Liver (tissue), 8 donors: ENCODE measurements at regions not wholly inside any gene's neighbourhood (a gene's known extent, or its start where the extent isn't known, plus 50 kb on each side); places are given as distances from the start of the nearest gene placed in this dataset.

Experiments used
- DNase-seq: peaks from one replicate; pipeline ENCODE4 v3.0.0-alpha.2; 2017; ENCODE audit warnings: low spot score
- H3K27ac ChIP-seq, 2 donors: one replicate each; pipeline ENCODE4 v1.7.0; 2013; ENCODE audit warnings: inconsistent platforms in 2 of 2, low read length in 2 of 2, control low read depth in 1 of 2, low read depth in 1 of 2, mild to moderate bottlenecking in 1 of 2
- H3K27me3 ChIP-seq, 4 donors: one replicate each; pipeline versions ENCODE4 v1.6.1 to v1.7.0; 2013; ENCODE audit warnings: low read length in 3 of 4, inconsistent platforms in 1 of 4, mild to moderate bottlenecking in 1 of 4, moderate library complexity in 1 of 4; ENCODE audit not compliant: control insufficient read depth in 4 of 4, insufficient read depth in 4 of 4
- H3K36me3 ChIP-seq, 4 donors: one replicate each; pipeline versions ENCODE4 v1.6.1 to v1.7.0; 2013; ENCODE audit warnings: low read length in 3 of 4, mild to moderate bottlenecking in 3 of 4, low read depth in 1 of 4, moderate library complexity in 1 of 4; ENCODE audit not compliant: control insufficient read depth in 4 of 4, insufficient read depth in 3 of 4
- H3K4me1 ChIP-seq, 4 donors: one replicate each; pipeline versions ENCODE4 v1.6.1 to v1.7.0; 2013; ENCODE audit warnings: low read length in 3 of 4, mild to moderate bottlenecking in 3 of 4, moderate library complexity in 1 of 4; ENCODE audit not compliant: control insufficient read depth in 4 of 4, insufficient read depth in 4 of 4
- H3K4me3 ChIP-seq, 3 donors: one replicate each; pipeline versions ENCODE4 v1.6.1 to v1.7.0; 2013; ENCODE audit warnings: low read length in 3 of 3, control low read depth in 1 of 3, low read depth in 1 of 3, mild to moderate bottlenecking in 1 of 3
- H3K9ac ChIP-seq, 2 donors: one replicate each; pipeline ENCODE4 v1.7.0; 2013; ENCODE audit warnings: low read length in 2 of 2, mild to moderate bottlenecking in 2 of 2, moderate library complexity in 2 of 2, control low read depth in 1 of 2, low read depth in 1 of 2
- H3K9me3 ChIP-seq, 4 donors: one replicate each; pipeline versions ENCODE4 v1.6.1 to v1.7.0; 2013; ENCODE audit warnings: low read length in 3 of 4; ENCODE audit not compliant: control insufficient read depth in 4 of 4
- ATF3 ChIP-seq: IDR thresholded peaks from 2 replicates; pipeline ENCODE4 v1.6.1; 2016; ENCODE audit warnings: antibody characterized with exemption
- EGR1 ChIP-seq, 2 donors: IDR thresholded peaks; 2 replicates each; pipeline ENCODE4 v1.6.1; 2016 to 2018; ENCODE audit warnings: antibody characterized with exemption in 2 of 2, low read depth in 2 of 2
- FOXA1 ChIP-seq: IDR thresholded peaks from 2 replicates; pipeline ENCODE4 v1.6.1; 2016; ENCODE audit warnings: antibody characterized with exemption
- FOXA2 ChIP-seq: IDR thresholded peaks from 2 replicates; pipeline ENCODE4 v1.6.1; 2016; ENCODE audit warnings: antibody characterized with exemption
- GABPA ChIP-seq, 2 donors: IDR thresholded peaks in 1 of 2; conservative IDR thresholded peaks in 1 of 2; 2 replicates each; pipeline ENCODE4 v1.6.1; 2016; ENCODE audit warnings: antibody characterized with exemption in 2 of 2, mild to moderate bottlenecking in 1 of 2, moderate library complexity in 1 of 2
- HNF4A ChIP-seq, 2 donors: conservative IDR thresholded peaks; 2 replicates each; pipeline ENCODE4 v1.6.1; 2016; ENCODE audit warnings: antibody characterized with exemption in 2 of 2, mild to moderate bottlenecking in 2 of 2
- NR2F2 ChIP-seq: IDR thresholded peaks from 2 replicates; pipeline ENCODE4 v1.6.1; 2016; ENCODE audit warnings: antibody characterized with exemption
- RAD21 ChIP-seq, 2 donors: IDR thresholded peaks; 2 replicates each; pipeline ENCODE4 v1.6.1; 2016; ENCODE audit warnings: antibody characterized with exemption in 2 of 2, mild to moderate bottlenecking in 2 of 2
- RXRA ChIP-seq, 2 donors: IDR thresholded peaks; 2 replicates each; pipeline ENCODE4 v1.6.1; 2017 to 2018; ENCODE audit warnings: antibody characterized with exemption in 2 of 2, mild to moderate bottlenecking in 1 of 2
- SP1 ChIP-seq: IDR thresholded peaks from 2 replicates; pipeline ENCODE4 v1.6.1; 2018; ENCODE audit warnings: antibody characterized with exemption, mild to moderate bottlenecking
- TAF1 ChIP-seq: conservative IDR thresholded peaks from 2 replicates; pipeline ENCODE4 v1.6.1; 2016; ENCODE audit warnings: antibody characterized with exemption, mild to moderate bottlenecking
- ZBTB33 ChIP-seq: IDR thresholded peaks from 2 replicates; pipeline ENCODE4 v1.6.1; 2016; ENCODE audit warnings: antibody characterized with exemption
- WGBS: extraction: QIAGEN DNeasy Blood & Tissue Kit; methylation state at CpG from one replicate; pipeline ENCODE4 v1.1.7; 2013; 5-methylcytosine and 5-hydroxymethylcytosine counted together
- TF ChIP-seq, protein P1 (sequence below): fragments of 150-350 bp; IDR thresholded peaks from 2 replicates; pipeline ENCODE4 v1.5.1; 2017; ENCODE audit warnings: improper control_type of control experiment, low read depth, low read length; ENCODE audit not compliant: missing input control
- TF ChIP-seq, protein P2 (sequence below): IDR thresholded peaks from 2 replicates; pipeline ENCODE4 v1.6.1; 2016; ENCODE audit warnings: antibody characterized with exemption
- TF ChIP-seq, protein P3 (sequence below): IDR thresholded peaks from 2 replicates; pipeline ENCODE4 v1.6.1; 2016; ENCODE audit warnings: antibody characterized with exemption, mild to moderate bottlenecking
- donor health status: healthy.
- donor health status: healthy.
- donor health status: healthy.
- donor health status: healthy.
- donor health status: healthy.

DNA sequence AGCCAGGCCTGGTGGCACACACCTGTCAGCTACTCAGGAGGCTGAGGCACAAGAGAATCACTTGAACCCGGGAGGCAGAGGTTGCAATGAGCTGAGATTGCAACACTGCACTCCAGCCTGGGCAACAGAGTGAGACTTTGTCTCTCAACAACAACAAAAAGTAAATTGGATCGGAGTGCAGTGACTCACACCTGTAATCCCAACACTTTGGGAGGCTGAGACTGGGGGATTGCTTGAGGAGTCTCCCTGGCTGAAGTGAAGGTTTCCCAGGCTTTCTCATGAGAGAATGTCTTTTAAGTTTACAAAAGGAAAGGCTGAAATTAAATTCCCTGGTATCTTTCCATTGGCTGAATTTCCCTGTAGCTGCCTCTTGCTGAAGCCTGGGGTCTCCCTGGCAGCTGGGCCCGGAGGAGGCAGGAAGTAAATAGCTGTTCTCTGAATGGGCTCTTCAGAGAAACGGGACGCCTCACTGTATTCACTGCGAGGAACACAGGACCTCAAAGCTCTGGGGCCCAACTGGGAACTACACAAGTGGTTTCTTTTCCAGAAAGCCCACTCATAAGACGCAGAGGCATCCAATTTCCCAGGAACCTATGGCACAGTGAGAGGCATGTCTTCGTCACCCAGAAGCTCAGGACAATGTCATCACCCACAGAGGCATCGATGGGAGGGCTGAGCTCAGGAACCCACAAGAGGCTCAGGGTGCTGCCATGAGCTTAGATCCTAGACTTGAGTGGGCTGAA, 77.4 kb upstream of the SMURF2 start:
- no peaks in the 10 kb centered on the region for H3K4me1 ChIP-seq
- WGBS: 78% methylated on average over 9 of the region's 9 CpGs
- TF ChIP-seq SP1 (no peak), HNF4A (conservative IDR thresholded peaks at IDR 0.05) (no peak), ZBTB33 (no peak), FOXA2 (no peak), GABPA (IDR thresholded peaks at IDR 0.05 in 1 of 2, conservative IDR thresholded peaks at IDR 0.05 in 1 of 2) (no peak), NR2F2 (no peak), FOXA1 (no peak), TAF1 (no peak), RAD21 (IDR thresholded peaks at IDR 0.05) (no peak), ATF3 (no peak), EGR1 (IDR thresholded peaks at IDR 0.05; ENCODE audit: low read depth in 2 of 2) (no peak), RXRA (IDR thresholded peaks at IDR 0.05) (no peak)
- TF ChIP-seq, protein P1, sequence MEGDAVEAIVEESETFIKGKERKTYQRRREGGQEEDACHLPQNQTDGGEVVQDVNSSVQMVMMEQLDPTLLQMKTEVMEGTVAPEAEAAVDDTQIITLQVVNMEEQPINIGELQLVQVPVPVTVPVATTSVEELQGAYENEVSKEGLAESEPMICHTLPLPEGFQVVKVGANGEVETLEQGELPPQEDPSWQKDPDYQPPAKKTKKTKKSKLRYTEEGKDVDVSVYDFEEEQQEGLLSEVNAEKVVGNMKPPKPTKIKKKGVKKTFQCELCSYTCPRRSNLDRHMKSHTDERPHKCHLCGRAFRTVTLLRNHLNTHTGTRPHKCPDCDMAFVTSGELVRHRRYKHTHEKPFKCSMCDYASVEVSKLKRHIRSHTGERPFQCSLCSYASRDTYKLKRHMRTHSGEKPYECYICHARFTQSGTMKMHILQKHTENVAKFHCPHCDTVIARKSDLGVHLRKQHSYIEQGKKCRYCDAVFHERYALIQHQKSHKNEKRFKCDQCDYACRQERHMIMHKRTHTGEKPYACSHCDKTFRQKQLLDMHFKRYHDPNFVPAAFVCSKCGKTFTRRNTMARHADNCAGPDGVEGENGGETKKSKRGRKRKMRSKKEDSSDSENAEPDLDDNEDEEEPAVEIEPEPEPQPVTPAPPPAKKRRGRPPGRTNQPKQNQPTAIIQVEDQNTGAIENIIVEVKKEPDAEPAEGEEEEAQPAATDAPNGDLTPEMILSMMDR: no peak
- TF ChIP-seq, protein P2, sequence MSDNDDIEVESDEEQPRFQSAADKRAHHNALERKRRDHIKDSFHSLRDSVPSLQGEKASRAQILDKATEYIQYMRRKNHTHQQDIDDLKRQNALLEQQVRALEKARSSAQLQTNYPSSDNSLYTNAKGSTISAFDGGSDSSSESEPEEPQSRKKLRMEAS: no peak
- TF ChIP-seq, protein P3, sequence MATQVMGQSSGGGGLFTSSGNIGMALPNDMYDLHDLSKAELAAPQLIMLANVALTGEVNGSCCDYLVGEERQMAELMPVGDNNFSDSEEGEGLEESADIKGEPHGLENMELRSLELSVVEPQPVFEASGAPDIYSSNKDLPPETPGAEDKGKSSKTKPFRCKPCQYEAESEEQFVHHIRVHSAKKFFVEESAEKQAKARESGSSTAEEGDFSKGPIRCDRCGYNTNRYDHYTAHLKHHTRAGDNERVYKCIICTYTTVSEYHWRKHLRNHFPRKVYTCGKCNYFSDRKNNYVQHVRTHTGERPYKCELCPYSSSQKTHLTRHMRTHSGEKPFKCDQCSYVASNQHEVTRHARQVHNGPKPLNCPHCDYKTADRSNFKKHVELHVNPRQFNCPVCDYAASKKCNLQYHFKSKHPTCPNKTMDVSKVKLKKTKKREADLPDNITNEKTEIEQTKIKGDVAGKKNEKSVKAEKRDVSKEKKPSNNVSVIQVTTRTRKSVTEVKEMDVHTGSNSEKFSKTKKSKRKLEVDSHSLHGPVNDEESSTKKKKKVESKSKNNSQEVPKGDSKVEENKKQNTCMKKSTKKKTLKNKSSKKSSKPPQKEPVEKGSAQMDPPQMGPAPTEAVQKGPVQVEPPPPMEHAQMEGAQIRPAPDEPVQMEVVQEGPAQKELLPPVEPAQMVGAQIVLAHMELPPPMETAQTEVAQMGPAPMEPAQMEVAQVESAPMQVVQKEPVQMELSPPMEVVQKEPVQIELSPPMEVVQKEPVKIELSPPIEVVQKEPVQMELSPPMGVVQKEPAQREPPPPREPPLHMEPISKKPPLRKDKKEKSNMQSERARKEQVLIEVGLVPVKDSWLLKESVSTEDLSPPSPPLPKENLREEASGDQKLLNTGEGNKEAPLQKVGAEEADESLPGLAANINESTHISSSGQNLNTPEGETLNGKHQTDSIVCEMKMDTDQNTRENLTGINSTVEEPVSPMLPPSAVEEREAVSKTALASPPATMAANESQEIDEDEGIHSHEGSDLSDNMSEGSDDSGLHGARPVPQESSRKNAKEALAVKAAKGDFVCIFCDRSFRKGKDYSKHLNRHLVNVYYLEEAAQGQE: no peak
- no peak for DNase-seq
- no peak overlapping the region for H3K4me3 ChIP-seq
- no peak overlapping the region for H3K9ac ChIP-seq
- no peaks in the 10 kb centered on the region for H3K27me3 ChIP-seq
- H3K36me3 ChIP-seq: no peaks in the 10 kb centered on the region
- H3K9me3 ChIP-seq: no peaks in the 10 kb centered on the region
- H3K27ac ChIP-seq: no peak overlapping the region
